HG03442 (cell line): ENCODE measurements at regions not wholly inside any gene's neighbourhood (a gene's known extent, or its start where the extent isn't known, plus 50 kb on each side); places are given as distances from the start of the nearest gene placed in this dataset.
"Not testable (repeated sequence)": the region's sequence is repeated elsewhere in the genome, so short reads cannot be mapped to it uniquely, and the experiment has no call there.

Source experiments
- ATAC-seq: cut with Tn5 transposase; IDR thresholded peaks from one replicate; pipeline ENCODE4 v1.9.1; 2021; ENCODE audit warnings: mild to moderate bottlenecking, moderate library complexity; ENCODE audit not compliant: unreplicated experiment

DNA sequence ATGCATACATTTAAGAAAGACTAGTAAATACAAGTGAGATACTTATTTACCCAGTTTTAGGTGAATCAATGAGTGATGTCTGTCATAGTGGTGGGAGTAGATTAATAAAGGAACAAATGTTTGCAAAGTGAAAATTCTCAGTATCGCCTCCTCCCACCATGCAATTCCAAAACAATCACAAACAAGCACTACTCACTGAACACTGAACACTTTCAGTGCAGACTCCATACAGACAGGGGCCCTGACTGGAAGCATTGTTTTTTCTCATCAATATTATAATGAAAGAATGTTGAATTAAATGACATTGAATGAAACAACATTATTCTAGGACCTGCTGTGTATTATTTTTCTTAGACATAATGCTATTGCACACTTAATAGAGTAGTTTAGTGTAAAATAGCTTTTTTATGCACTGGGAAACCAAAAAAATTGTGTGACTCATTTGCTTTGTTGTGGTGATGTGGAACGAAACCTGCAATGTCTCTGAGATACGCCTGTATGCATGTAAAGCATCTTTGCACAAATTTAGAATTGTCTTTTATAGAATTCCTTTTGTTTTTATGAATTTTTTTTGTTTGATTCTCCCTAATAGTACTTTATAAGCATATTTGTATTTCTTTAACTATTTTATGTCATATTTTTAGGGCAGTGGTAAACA, 317.5 kb downstream of the UTRN start:
- ATAC-seq = no peak

DNA sequence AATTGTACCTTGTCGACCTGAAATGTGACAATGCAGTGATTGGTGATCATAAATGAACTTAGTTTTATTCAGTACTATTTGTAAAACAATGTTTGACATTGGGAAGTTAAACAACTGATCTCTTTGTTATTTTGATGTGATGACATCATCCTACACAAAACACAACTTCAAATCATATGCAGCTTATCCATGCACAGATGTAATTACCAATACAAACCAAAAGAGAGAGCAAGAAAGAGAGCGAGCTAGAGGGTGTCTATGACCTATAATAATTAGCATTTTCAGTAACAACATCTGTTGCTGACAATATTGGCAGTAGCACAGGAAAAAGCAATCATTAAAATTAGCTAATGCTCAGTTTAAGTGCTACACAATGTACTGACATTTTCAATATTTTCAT, 320.9 kb downstream of the UTRN start:
- ATAC-seq = no peak

GRCh38 chr6:144607998-144608735, 323.0 kb downstream of the UTRN start:
- ATAC-seq = no peak

DNA sequence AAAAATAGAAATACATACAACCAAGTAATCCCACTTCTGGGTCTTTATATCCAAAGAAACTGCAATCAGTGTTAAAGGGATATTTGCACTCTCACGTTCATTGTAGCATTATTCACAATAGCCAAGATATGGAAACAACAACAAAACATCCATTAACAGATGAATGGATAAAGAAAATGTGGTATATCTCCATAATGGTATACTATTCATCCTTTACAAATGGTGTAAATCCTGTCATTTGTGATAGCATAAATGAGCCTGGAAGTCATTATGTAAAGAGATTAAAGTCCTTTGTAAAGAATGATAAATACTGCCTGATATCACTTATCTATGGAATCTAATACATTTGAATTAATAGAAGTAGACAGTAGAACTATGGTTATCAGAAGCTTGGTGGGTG, 327.7 kb downstream of the UTRN start:
- ATAC-seq = no peak

DNA sequence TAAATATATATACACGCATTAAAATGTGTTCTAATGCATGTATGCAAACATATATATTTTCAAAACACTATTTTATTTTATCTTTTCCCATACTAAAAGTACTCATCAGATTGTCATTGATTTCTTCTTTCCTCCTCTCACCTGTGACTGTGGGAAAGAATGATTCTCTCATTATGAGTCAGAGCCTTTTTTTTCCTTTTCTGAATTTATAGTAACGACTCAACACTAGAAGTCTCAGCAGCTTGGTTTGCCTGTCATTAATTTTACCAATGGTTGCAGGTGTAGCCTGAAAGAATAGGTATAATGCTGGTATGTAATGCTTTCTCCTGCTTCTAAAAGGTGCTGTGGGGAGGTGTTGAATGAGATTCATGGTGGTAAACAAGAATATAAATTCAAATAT, 328.7 kb downstream of the UTRN start:
- ATAC-seq = no peak

GRCh38 chr6:144615870-144616269, 330.7 kb downstream of the UTRN start:
- no peak for ATAC-seq

- ATAC-seq = no peak
Observed at GRCh38 chr6:144617191-144617590, 332.1 kb downstream of the UTRN start.

DNA sequence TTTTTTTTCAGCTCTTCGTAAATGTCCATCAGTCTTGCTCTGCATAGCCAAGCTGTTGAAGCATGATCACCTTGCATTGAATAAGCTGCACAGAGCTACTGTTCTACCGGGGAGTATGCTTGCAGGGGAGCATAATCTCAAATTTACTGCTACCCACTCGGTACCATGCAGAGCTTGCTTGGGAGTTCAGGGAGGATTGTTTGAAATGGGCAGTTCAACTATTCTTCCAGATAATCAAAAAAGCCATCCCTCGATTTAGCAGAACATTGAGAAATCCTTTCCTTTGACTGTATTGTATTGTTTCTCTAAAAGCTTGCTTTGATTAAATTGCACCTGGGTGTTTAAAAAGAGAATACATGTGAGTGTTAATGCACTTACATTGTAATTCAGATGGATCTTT, 332.6 kb downstream of the UTRN start:
- no peak for ATAC-seq

GRCh38 chr6:144619966-144620365, 334.8 kb downstream of the UTRN start:
- no peak for ATAC-seq

GRCh38 chr6:144621332-144621731, 336.2 kb downstream of the UTRN start:
- ATAC-seq = no peak

DNA sequence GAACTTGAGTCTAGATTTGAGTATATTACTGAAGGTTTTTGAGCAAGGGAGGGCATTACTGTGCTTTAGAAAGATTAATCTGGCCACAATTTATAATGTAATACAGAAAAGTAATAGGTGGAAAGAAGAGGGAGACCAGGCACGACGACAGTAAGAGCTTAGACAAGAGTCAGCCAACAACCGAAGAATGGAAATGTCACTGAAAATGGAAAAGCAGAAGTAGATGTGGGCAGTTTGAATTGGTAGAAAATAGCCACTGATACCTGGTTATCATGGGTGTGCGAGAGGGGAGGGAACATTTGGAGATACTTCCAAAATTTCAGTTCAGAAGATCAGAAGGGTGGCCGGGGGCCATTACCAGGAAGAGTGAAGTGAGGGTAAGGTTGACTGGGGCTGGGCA, 339.1 kb downstream of the UTRN start:
- ATAC-seq = no peak

DNA sequence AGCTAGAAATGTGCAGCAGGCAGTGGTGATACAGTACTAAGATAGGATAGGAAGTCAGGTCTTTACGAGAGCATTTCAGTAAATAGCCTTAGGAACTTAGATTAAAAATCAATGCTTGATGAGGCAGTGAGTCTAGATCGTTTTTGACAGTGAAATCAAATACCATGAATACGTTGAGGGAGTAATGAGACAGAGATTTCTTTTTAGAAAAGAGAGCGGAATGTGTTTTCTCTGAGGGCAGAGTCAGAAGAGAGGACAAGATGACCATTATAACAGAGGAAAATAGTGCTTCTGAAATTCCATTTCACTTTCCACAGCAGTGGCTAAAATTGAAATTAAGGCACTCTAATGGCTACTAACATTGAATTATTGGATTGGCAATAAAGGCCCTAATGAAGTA, 339.6 kb downstream of the UTRN start:
- no peak for ATAC-seq

- ATAC-seq = no peak
Observed at GRCh38 chr6:144630857-144631256, 345.7 kb downstream of the UTRN start.

GRCh38 chr6:144632266-144632665, 347.1 kb downstream of the UTRN start:
- ATAC-seq = no peak

GRCh38 chr6:144633886-144634285, 348.8 kb downstream of the UTRN start:
- no peak for ATAC-seq

- ATAC-seq = no peak
Observed at GRCh38 chr6:144634371-144634770, 349.2 kb downstream of the UTRN start.

DNA sequence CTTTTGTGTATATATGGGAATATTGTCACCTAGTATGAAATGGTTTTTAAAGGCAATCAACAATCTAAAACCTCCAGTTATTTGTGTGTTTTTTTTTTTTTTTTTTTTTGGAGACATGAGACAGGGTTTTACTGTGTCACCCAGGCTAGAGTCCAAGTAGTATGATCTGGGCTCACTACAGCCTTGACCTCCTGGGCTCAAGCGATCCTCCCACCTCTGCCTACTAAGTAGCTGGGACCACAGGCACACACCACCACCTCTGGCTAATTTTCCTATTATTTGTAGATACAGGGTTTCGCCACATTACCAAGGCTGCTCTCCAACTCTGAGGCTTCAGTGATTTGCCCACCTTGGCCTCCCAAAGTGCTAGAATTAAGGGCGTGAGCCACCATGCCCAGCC, 349.9 kb downstream of the UTRN start:
- ATAC-seq = no peak

DNA sequence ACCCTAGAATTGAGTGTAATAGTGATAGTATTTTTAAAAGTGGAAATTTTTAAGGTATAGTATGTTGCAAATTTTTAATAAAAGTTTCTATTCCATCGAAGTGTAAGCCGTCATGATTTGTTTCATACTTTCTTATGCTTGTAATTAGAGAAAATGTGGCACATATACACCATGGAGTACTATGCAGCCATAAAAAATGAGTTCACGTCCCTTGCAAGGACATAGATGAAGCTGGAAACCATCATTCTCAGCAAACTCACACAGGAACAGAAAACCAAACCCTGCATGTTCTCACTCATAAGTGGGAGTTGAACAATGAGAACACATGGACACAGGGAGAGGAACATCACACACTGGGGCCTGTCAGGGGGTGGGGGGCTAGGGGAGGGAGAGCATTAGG, 350.9 kb downstream of the UTRN start:
- ATAC-seq = not testable (repeated sequence)

DNA sequence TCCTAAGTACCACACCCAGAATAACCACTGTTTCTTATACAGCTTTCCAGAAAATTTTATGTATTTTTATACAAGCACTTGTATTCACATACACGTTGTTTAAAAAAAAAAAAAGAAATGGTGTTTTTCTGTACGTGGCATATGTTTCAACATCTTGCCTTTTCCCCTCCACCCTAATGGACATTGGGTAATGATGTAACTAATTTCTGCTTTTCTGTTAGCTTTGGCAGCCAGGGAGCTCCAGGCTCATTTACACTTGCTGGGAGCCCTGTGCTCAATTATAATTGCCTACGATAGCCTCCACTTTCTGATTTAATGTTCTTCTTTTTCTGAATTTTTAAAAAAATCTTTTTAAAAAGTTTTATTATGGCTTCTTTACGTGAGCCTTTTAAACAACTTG, 352.4 kb downstream of the UTRN start:
- ATAC-seq = no peak

GRCh38 chr6:144639654-144640053, 354.5 kb downstream of the UTRN start:
- no peak for ATAC-seq

DNA sequence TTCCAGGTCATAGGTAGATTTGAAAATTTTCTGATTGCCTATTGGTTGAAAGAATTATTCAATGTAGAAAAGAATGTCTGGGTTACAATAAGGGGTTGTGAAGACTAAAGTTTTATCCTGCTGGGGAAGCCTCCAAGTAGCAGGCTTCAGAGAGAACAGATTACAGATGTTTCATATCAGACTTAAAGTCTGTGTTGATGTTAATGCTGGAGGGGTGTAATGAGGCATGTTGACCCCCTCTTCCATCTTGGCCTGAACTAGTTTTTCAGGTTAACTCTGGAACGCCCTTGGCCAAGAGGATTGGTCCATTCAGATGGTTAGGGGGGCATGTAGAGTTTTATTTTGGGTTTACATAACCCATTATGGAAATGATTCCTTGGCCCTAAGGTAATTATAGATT, 356.2 kb downstream of the UTRN start:
- no peak for ATAC-seq

GRCh38 chr6:144644776-144645175, 359.6 kb downstream of the UTRN start:
- ATAC-seq = no peak
